Suppressor macrophage treated with lipopolysaccharide for 1 hour (primary cell): ENCODE measurements at regions not wholly inside any gene's neighbourhood (a gene's known extent, or its start where the extent isn't known, plus 50 kb on each side); places are given as distances from the start of the nearest gene placed in this dataset.

Source experiments
- DNase-seq, 3 donors: peaks; one replicate each; pipeline ENCODE4 v3.0.0-alpha.2; 2020 to 2022

- peak; percentile 43 to 80 (median 75) for DNase-seq
Measured at GRCh38 chr17:70230850-70231640, 61.7 kb downstream of the KCNJ2 start.

- DNase-seq = no peak
Measured at GRCh38 chr17:70232466-70232865, 63.1 kb downstream of the KCNJ2 start.

- no peak for DNase-seq
Measured at GRCh38 chr17:70235252-70235651, 65.9 kb downstream of the KCNJ2 start.

GRCh38 chr17:70238228-70238627 is 68.9 kb downstream of the KCNJ2 start:
- no peak for DNase-seq

- DNase-seq = no peak
Measured at GRCh38 chr17:70238646-70239045, 69.3 kb downstream of the KCNJ2 start.

GRCh38 chr17:70239391-70239826 is 70.1 kb downstream of the KCNJ2 start:
- DNase-seq = no peak

- DNase-seq = no peak
Measured at GRCh38 chr17:70241071-70241470, 71.7 kb downstream of the KCNJ2 start.

- DNase-seq = peak in 1 of 3 donors; percentile 12
Measured at GRCh38 chr17:70242781-70243437, 73.6 kb downstream of the KCNJ2 start.

- DNase-seq = no peak
Measured at GRCh38 chr17:70251706-70252105, 82.4 kb downstream of the KCNJ2 start.

GRCh38 chr17:70254735-70255460 is 85.6 kb downstream of the KCNJ2 start:
- peak; percentile 69 to 78 (median 77) for DNase-seq

- DNase-seq = no peak
Measured at GRCh38 chr17:70256751-70257150, 87.4 kb downstream of the KCNJ2 start.

GRCh38 chr17:70258465-70258864 is 89.1 kb downstream of the KCNJ2 start:
- no peak for DNase-seq

GRCh38 chr17:70259400-70259799 is 90.1 kb downstream of the KCNJ2 start:
- no peak for DNase-seq

- no peak for DNase-seq
Measured at GRCh38 chr17:70261170-70261569, 91.8 kb downstream of the KCNJ2 start.

- peak; percentile 43 to 92 (median 77) for DNase-seq
Measured at GRCh38 chr17:70265471-70265870, 96.1 kb downstream of the KCNJ2 start.

- DNase-seq = peak; percentile 69 to 92 (median 86)
Measured at GRCh38 chr17:70266394-70266793, 97.1 kb downstream of the KCNJ2 start.

- no peak for DNase-seq
Measured at GRCh38 chr17:70268383-70268782, 99.1 kb downstream of the KCNJ2 start.

- DNase-seq = no peak
Measured at GRCh38 chr17:70270554-70270953, 101.2 kb downstream of the KCNJ2 start.

GRCh38 chr17:70271200-70271599 is 101.9 kb downstream of the KCNJ2 start:
- no peak for DNase-seq

- DNase-seq = no peak
Measured at GRCh38 chr17:70271672-70272071, 102.3 kb downstream of the KCNJ2 start.

- DNase-seq = no peak
Measured at GRCh38 chr17:70274255-70274654, 104.9 kb downstream of the KCNJ2 start.

- DNase-seq = no peak
Measured at GRCh38 chr17:70276906-70277305, 107.6 kb downstream of the KCNJ2 start.

GRCh38 chr17:70278844-70279462 is 109.6 kb downstream of the KCNJ2 start:
- no peak for DNase-seq
